ENCODE measurements at regions not wholly inside any gene's neighbourhood (a gene's known extent, or its start where the extent isn't known, plus 50 kb on each side); places are given as distances from the start of the nearest gene placed in this dataset.

GRCh38 chrX:574830-575229, 55.8 kb upstream of the SHOX start:
- Histone ChIP-seq H2BK5ac (ENCODE audit: insufficient read length, low read length) (no peak overlapping the region), H3K79me2 (ENCODE audit: insufficient read depth, low read length) (no peaks in the 10 kb centered on the region), H3K14ac (ENCODE audit: insufficient read depth, low read length) (no peak overlapping the region), H3K4ac (ENCODE audit: low read depth, low read length) (no peak overlapping the region), H3K4me2 (ENCODE audit: insufficient read depth, insufficient read length, low read length) (no peak overlapping the region), H3K27me3 (ENCODE audit: insufficient read depth, low read length) (no peaks in the 10 kb centered on the region), H3K79me1 (ENCODE audit: insufficient read depth, low read depth, low read length, poor library complexity, severe bottlenecking) (no peaks in the 10 kb centered on the region), H4K91ac (ENCODE audit: insufficient read length, low read depth, low read length) (no peak overlapping the region), H3K23me2 (ENCODE audit: insufficient read length, low read depth, low read length, poor library complexity, severe bottlenecking) (no peaks in the 10 kb centered on the region), H3K9ac (ENCODE audit: extremely low read depth, insufficient read length, low read length) (no peak overlapping the region), H3K56ac (ENCODE audit: insufficient read length, low read depth, low read length) (no peak overlapping the region), H3K23ac (ENCODE audit: insufficient read length, low read depth, low read length) (no peak overlapping the region), H2AFZ (ENCODE audit: low read length) (no peak overlapping the region), H2BK20ac (ENCODE audit: low read depth, low read length, poor library complexity, severe bottlenecking) (no peak overlapping the region), H3K27ac (ENCODE audit: insufficient read length, low read depth, low read length) (no peak overlapping the region), H3K18ac (ENCODE audit: insufficient read length, low read depth, low read length) (no peak overlapping the region), H4K5ac (ENCODE audit: insufficient read length, low read depth, low read length) (no peak overlapping the region), H2BK15ac (ENCODE audit: low read depth, low read length) (no peak overlapping the region), H2BK12ac (ENCODE audit: insufficient read length, low read depth, low read length) (no peak overlapping the region), H4K20me1 (ENCODE audit: control insufficient read depth, insufficient read depth, insufficient read length) (no peaks in the 10 kb centered on the region), H4K8ac (replicated peaks; ENCODE audit: insufficient read length, low read depth, low read length) (no peak overlapping the region), H2BK120ac (ENCODE audit: low read depth, low read length, poor library complexity, severe bottlenecking) (no peak overlapping the region), H3K4me1 (ENCODE audit: insufficient read depth, low read length) (no peaks in the 10 kb centered on the region), H3K9me3 (ENCODE audit: control insufficient read depth, low read depth, low read length) (no peaks in the 10 kb centered on the region), H3T11ph (ENCODE audit: low read length) (no peak overlapping the region), H2AK5ac (ENCODE audit: insufficient read length, low read length) (no peak overlapping the region)
- TF ChIP-seq, protein P1, sequence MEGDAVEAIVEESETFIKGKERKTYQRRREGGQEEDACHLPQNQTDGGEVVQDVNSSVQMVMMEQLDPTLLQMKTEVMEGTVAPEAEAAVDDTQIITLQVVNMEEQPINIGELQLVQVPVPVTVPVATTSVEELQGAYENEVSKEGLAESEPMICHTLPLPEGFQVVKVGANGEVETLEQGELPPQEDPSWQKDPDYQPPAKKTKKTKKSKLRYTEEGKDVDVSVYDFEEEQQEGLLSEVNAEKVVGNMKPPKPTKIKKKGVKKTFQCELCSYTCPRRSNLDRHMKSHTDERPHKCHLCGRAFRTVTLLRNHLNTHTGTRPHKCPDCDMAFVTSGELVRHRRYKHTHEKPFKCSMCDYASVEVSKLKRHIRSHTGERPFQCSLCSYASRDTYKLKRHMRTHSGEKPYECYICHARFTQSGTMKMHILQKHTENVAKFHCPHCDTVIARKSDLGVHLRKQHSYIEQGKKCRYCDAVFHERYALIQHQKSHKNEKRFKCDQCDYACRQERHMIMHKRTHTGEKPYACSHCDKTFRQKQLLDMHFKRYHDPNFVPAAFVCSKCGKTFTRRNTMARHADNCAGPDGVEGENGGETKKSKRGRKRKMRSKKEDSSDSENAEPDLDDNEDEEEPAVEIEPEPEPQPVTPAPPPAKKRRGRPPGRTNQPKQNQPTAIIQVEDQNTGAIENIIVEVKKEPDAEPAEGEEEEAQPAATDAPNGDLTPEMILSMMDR (conservative IDR thresholded peaks at IDR 0.05) = no peak
- WGBS (ENCODE audit: extremely low coverage, insufficient read length, low lambda C conversion rate) = no CpG with 5 or more reads among the region's 6 CpGs
- no peaks in the 10 kb centered on the region for H3K9me3 Mint-ChIP-seq
- no peak overlapping the region for H3K4me3 Mint-ChIP-seq
- no peak overlapping the region for H3K27ac Mint-ChIP-seq
- no peak for DNase-seq
- peaks cover 0 to 5% of the 10 kb centered on the region in 2 experiments; a peak in 2 of 4 replicates for H3K4me1 Mint-ChIP-seq
- peaks cover 43% of the 10 kb centered on the region for H3K27me3 Mint-ChIP-seq (ENCODE audit: low read depth)
- no peaks in the 10 kb centered on the region for H3K36me3 Mint-ChIP-seq (ENCODE audit: insufficient read depth in 1 of 3, low read depth in 3 of 3)
